ENCODE measurements at regions not wholly inside any gene's neighbourhood (a gene's known extent, or its start where the extent isn't known, plus 50 kb on each side); places are given as distances from the start of the nearest gene placed in this dataset.

GRCh38 chr22:22082960-22083359 lies 100.4 kb upstream of the TOP3B start:
- DNase-seq (ENCODE audit: extremely low spot score, unreplicated experiment), result no peak
- peaks cover 68% of the 10 kb centered on the region for H3K27me3 Mint-ChIP-seq
- no peaks in the 10 kb centered on the region for H3K4me1 Mint-ChIP-seq (ENCODE audit: unreplicated experiment)
- H3K9me3 Mint-ChIP-seq, result no peaks in the 10 kb centered on the region
- no peaks in the 10 kb centered on the region for H3K36me3 Mint-ChIP-seq
- no peak overlapping the region for H3K4me3 Mint-ChIP-seq
- TF ChIP-seq CTCF (conservative IDR thresholded peaks at IDR 0.05), result no peak
- no peak overlapping the region for H3K27ac Mint-ChIP-seq

- H3K27me3 Mint-ChIP-seq, result peaks cover 74% of the 10 kb centered on the region
- no peak for TF ChIP-seq CTCF (conservative IDR thresholded peaks at IDR 0.05)
These were observed 99.7 kb upstream of the TOP3B start for GRCh38 chr22:22082229-22082835.

GRCh38 chr22:22080270-22080669 lies 97.7 kb upstream of the TOP3B start:
- peaks cover 80% of the 10 kb centered on the region for H3K27me3 Mint-ChIP-seq
- TF ChIP-seq CTCF (conservative IDR thresholded peaks at IDR 0.05), result no peak
- H3K4me1 Mint-ChIP-seq (ENCODE audit: unreplicated experiment), result no peaks in the 10 kb centered on the region
- no peaks in the 10 kb centered on the region for H3K9me3 Mint-ChIP-seq
- no peak for DNase-seq (ENCODE audit: extremely low spot score, unreplicated experiment)
- no peaks in the 10 kb centered on the region for H3K36me3 Mint-ChIP-seq
- no peak overlapping the region for H3K4me3 Mint-ChIP-seq
- no peak overlapping the region for H3K27ac Mint-ChIP-seq

More at GRCh38 chr22:22082229-22082835, 99.7 kb upstream of the TOP3B start:
- H3K4me3 Mint-ChIP-seq, result no peak overlapping the region
- no peak for DNase-seq (ENCODE audit: extremely low spot score, unreplicated experiment)
- H3K9me3 Mint-ChIP-seq, result no peaks in the 10 kb centered on the region
- H3K4me1 Mint-ChIP-seq (ENCODE audit: unreplicated experiment), result no peaks in the 10 kb centered on the region
- H3K36me3 Mint-ChIP-seq, result no peaks in the 10 kb centered on the region
- H3K27ac Mint-ChIP-seq, result no peak overlapping the region

- H3K27me3 Mint-ChIP-seq, result peaks cover 79% of the 10 kb centered on the region
- no peak overlapping the region for H3K27ac Mint-ChIP-seq
- no peak overlapping the region for H3K4me3 Mint-ChIP-seq
- H3K4me1 Mint-ChIP-seq (ENCODE audit: unreplicated experiment), result no peaks in the 10 kb centered on the region
- no peak for TF ChIP-seq CTCF (conservative IDR thresholded peaks at IDR 0.05)
- no peaks in the 10 kb centered on the region for H3K9me3 Mint-ChIP-seq
- H3K36me3 Mint-ChIP-seq, result no peaks in the 10 kb centered on the region
- DNase-seq (ENCODE audit: extremely low spot score, unreplicated experiment), result no peak
These were observed 97.0 kb upstream of the TOP3B start for GRCh38 chr22:22079404-22080148.

- Mint-ChIP-seq H3K9me3 (no peaks in the 10 kb centered on the region), H3K4me3 (no peak overlapping the region), H3K36me3 (no peaks in the 10 kb centered on the region), H3K27me3 (peaks cover 76% of the 10 kb centered on the region), H3K4me1 (ENCODE audit: unreplicated experiment) (no peaks in the 10 kb centered on the region), H3K27ac (no peak overlapping the region)
- no peak for TF ChIP-seq CTCF (conservative IDR thresholded peaks at IDR 0.05)
- DNase-seq (ENCODE audit: extremely low spot score, unreplicated experiment), result no peak
These were observed 95.7 kb upstream of the TOP3B start for GRCh38 chr22:22078329-22078728.

All from type B pancreatic cell (in vitro differentiated cells).